Uterus (tissue), 2 donors: ENCODE measurements at regions not wholly inside any gene's neighbourhood (a gene's known extent, or its start where the extent isn't known, plus 50 kb on each side); places are given as distances from the start of the nearest gene placed in this dataset.

Experiments used
- CTCF ChIP-seq, 4 experiments: fragments of 200-600 bp in 2 of 4; fragments of 450-650 bp in 2 of 4; sonication (generic) in 2 of 4; IDR thresholded peaks; one replicate each; pipeline ENCODE4 v1.5.1; 2016 to 2019; ENCODE audit warnings: antibody characterized with exemption in 4 of 4, mild to moderate bottlenecking in 2 of 4, moderate library complexity in 1 of 4
- POLR2A ChIP-seq, 2 donors: fragments of 450-650 bp; IDR thresholded peaks; one replicate each; pipeline ENCODE4 v1.6.1; 2016; ENCODE audit warnings: antibody characterized with exemption in 2 of 2, mild to moderate bottlenecking in 1 of 2, moderate library complexity in 1 of 2

- TF ChIP-seq POLR2A (IDR thresholded peaks at IDR 0.05) (no peak), CTCF (IDR thresholded peaks at IDR 0.05) (no peak)
Measured at GRCh38 chr5:68744206-68744605, 349.6 kb upstream of the SLC30A5 start.
